GM18907 (cell line): ENCODE measurements at regions not wholly inside any gene's neighbourhood (a gene's known extent, or its start where the extent isn't known, plus 50 kb on each side); places are given as distances from the start of the nearest gene placed in this dataset.

Experiments used
- ATAC-seq: cut with Tn5 transposase; IDR thresholded peaks from one replicate; pipeline ENCODE4 v1.9.1; 2021; ENCODE audit warnings: mild to moderate bottlenecking, moderate library complexity; ENCODE audit not compliant: unreplicated experiment

- ATAC-seq = no peak
Observed at GRCh38 chr1:219993554-219994433, 52.5 kb downstream of the EPRS1 start.

- ATAC-seq = no peak
Observed at GRCh38 chr1:219991919-219992318, 54.4 kb downstream of the EPRS1 start.

- ATAC-seq = no peak
Observed at GRCh38 chr1:219991511-219991810, 54.8 kb downstream of the EPRS1 start.

GRCh38 chr1:219990782-219991510 lies 55.4 kb downstream of the EPRS1 start:
- ATAC-seq = no peak

- no peak for ATAC-seq
Observed at GRCh38 chr1:219989766-219990165, 56.5 kb downstream of the EPRS1 start.

- ATAC-seq = no peak
Observed at GRCh38 chr1:219988818-219989217, 57.5 kb downstream of the EPRS1 start.

- ATAC-seq = peak; percentile 72
Observed at GRCh38 chr1:219988387-219988786, 57.9 kb downstream of the EPRS1 start.

GRCh38 chr1:219987325-219987724 lies 59.0 kb upstream of the SLC30A10 start:
- no peak for ATAC-seq

GRCh38 chr1:219985169-219985568 lies 56.8 kb upstream of the SLC30A10 start:
- no peak for ATAC-seq
